Bronchial epithelial cell (primary cell): ENCODE measurements at regions not wholly inside any gene's neighbourhood (a gene's known extent, or its start where the extent isn't known, plus 50 kb on each side); places are given as distances from the start of the nearest gene placed in this dataset.

ENCODE experiments used
- DNase-seq: peaks from one replicate; pipeline ENCODE4 v3.0.0-alpha.2; 2010; ENCODE audit warnings: low read depth
- FAIRE-seq: peaks from 2 replicates; lab custom pipeline; 2011; peaks lifted over from hg19 to GRCh38; lab: Jason Lieb, UNC
- H3K27me3 ChIP-seq: 2 replicates; pipeline ENCODE4 v1.5.1; 2011; ENCODE audit warnings: low read length; ENCODE audit not compliant: control insufficient read depth, insufficient read depth
- H3K36me3 ChIP-seq: 2 replicates; pipeline ENCODE4 v1.5.1; 2011; ENCODE audit warnings: low read length; ENCODE audit not compliant: control insufficient read depth, insufficient read depth
- H3K4me3 ChIP-seq: 2 replicates; pipeline ENCODE4 v1.5.1; 2011; ENCODE audit warnings: mild to moderate bottlenecking, low read depth, low read length, control low read depth
- TF ChIP-seq, protein P1 (sequence below): IDR thresholded peaks from 2 replicates; pipeline ENCODE4 v1.5.1; 2011; ENCODE audit warnings: mild to moderate bottlenecking, moderate library complexity, low read length, control low read depth, inconsistent platforms; ENCODE audit not compliant: insufficient read depth, severe bottlenecking

- no peaks in the 10 kb centered on the region for H3K27me3 ChIP-seq
- no peaks in the 10 kb centered on the region for H3K36me3 ChIP-seq
- DNase-seq (no peak), FAIRE-seq (no peak)
- TF ChIP-seq, protein P1, sequence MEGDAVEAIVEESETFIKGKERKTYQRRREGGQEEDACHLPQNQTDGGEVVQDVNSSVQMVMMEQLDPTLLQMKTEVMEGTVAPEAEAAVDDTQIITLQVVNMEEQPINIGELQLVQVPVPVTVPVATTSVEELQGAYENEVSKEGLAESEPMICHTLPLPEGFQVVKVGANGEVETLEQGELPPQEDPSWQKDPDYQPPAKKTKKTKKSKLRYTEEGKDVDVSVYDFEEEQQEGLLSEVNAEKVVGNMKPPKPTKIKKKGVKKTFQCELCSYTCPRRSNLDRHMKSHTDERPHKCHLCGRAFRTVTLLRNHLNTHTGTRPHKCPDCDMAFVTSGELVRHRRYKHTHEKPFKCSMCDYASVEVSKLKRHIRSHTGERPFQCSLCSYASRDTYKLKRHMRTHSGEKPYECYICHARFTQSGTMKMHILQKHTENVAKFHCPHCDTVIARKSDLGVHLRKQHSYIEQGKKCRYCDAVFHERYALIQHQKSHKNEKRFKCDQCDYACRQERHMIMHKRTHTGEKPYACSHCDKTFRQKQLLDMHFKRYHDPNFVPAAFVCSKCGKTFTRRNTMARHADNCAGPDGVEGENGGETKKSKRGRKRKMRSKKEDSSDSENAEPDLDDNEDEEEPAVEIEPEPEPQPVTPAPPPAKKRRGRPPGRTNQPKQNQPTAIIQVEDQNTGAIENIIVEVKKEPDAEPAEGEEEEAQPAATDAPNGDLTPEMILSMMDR = no peak
- no peak overlapping the region for H3K4me3 ChIP-seq
Measured at GRCh38 chr12:114776731-114777442, 92.9 kb upstream of the TBX3 start.

GRCh38 chr12:114774699-114775098 lies 90.7 kb upstream of the TBX3 start:
- Histone ChIP-seq H3K36me3 (no peaks in the 10 kb centered on the region), H3K4me3 (no peak overlapping the region), H3K27me3 (no peaks in the 10 kb centered on the region)
- FAIRE-seq = no peak
- TF ChIP-seq, protein P1 = no peak
- no peak for DNase-seq

DNA sequence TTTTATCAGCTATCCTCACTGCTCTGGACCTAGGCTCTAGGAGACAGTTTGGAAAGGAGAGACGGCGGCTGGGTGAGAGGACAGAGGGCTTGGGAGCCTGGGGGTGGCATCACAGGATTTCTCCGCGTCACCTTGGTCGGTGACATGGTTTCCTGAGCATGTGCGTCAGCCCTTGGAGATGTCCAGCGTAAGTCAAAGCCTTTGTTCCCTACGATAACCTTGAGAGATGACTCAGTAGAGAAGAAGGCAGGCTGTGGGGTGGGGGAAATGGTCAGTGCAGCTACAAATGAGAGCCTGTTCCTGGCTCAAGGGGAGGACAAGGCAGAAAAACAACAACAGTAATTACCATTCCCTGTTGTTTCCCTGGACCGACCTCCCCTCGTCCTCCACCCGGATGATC lies 90.2 kb upstream of the TBX3 start:
- no peak for FAIRE-seq
- TF ChIP-seq, protein P1 = no peak

DNA sequence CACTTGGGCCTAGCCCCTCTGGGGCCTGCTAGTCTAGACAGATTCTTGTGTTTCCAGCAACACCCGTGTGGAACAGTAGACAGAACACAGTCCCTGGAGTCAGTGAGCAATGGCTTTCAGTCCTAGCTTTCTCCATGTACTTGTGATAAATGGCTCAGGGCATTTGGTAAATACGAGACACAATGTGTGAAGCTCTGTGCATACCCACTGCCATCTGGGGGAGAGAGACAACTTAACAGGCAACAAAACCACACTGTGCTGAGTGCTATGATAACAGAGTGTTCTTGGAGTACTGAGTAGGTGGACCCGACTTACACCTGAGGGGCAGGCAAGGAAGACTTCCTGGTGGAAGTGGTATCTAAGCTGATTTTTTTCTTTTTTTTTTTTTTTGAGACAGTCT lies 86.3 kb upstream of the TBX3 start:
- Histone ChIP-seq H3K27me3 (no peaks in the 10 kb centered on the region), H3K36me3 (no peaks in the 10 kb centered on the region), H3K4me3 (no peak overlapping the region)
- no peak for DNase-seq
- FAIRE-seq = no peak
- TF ChIP-seq, protein P1 = no peak

More for the DNA sequence above, 90.2 kb upstream of the TBX3 start:
- DNase-seq = no peak
- Histone ChIP-seq H3K36me3 (no peaks in the 10 kb centered on the region), H3K27me3 (no peaks in the 10 kb centered on the region), H3K4me3 (no peak overlapping the region)

DNA sequence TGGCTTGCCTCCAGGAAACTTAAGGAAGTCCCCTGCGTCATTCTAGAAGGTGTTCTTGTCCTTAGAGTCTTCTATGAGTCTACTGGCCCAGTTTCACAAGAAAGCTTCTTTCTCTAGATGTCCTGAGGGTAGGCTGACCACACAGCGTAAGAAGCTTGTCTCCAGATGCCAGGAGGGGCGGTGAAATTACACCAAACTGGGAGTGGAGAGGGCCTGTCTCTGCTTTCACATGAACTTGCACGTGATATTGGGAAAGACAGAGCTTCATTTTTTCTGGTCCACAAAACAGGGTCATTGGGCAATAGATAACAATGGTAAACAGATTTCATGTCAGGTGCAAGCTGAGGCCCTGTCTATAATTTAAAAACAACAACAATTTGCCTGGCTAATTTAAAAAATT lies 85.7 kb upstream of the TBX3 start:
- Histone ChIP-seq H3K36me3 (no peaks in the 10 kb centered on the region), H3K27me3 (no peaks in the 10 kb centered on the region), H3K4me3 (no peak overlapping the region)
- FAIRE-seq (no peak), DNase-seq (no peak)
- TF ChIP-seq, protein P1 = no peak
